Activated CD4-positive, alpha-beta T cell treated with anti-CD3 and anti-CD28 coated beads, Interleukin-2, amount 50 U/mL, for 4 hours (primary cell): ENCODE measurements at regions not wholly inside any gene's neighbourhood (a gene's known extent, or its start where the extent isn't known, plus 50 kb on each side); places are given as distances from the start of the nearest gene placed in this dataset.
"Not testable (repeated sequence)": the region's sequence is repeated elsewhere in the genome, so short reads cannot be mapped to it uniquely, and the experiment has no call there.

Experiments
- DNase-seq, 2 experiments: peaks; one replicate each; pipeline ENCODE4 v3.0.0-alpha.2; 2020

- not testable (repeated sequence) for DNase-seq
Measured at GRCh38 chr4:49154308-49155103, 168.4 kb downstream of the CWH43 start.

DNA sequence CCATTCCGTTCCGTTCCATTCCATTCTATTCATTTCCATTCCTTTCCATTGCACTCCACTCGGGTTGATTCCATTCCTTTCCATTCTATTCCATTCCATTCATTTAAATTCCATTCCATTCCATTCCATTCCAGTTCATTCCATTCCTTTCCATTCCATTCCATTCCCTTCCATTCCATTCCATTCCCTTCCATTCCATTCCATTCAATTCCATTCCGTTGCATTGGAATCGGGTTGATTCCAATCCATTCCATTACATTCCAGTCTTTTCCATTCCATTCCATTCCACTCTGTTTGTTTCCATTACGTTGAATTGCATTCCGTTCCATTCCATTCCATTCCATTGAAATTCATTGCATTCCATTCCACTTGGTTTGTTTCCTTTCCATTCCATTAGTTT is 169.2 kb downstream of the CWH43 start:
- not testable (repeated sequence) for DNase-seq

DNA sequence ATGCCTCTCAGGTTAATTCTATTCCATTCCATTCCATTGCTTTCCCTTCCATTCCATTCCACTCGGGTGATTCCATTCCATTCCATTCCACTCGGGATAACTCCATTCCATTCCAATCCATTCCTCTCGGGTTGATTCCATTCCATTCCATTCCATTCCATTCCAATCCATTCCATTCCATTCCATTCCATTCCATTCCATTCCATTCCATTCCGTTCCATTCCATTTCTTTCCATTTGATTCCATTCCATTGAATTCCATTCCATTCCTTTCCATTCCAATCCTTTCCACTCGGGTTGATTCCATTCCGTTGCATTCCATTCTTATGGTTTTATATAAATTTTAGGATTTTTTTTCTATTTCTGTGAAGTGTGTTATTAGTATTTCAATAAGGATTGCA is 170.2 kb downstream of the CWH43 start:
- DNase-seq: not testable (repeated sequence)

DNA sequence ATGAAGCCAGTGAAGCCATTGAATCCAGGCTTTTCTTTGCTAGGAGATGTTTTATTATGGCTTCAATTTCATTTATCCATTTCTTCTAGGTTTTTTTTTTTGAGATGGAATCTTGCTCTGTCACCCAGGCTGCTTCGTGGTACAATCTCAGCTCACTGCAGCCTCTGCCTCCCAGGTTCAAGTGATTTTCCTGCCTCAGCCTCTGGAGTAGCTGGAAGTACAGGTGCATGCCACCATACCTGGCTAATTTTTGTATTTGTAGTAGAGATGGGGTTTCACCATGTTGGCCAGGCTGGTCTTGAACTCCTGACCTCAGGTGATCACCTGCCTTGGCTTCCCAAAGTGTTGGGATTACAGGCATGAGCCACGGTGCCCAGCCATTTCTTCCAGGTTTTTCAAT is 171.6 kb downstream of the CWH43 start:
- not testable (repeated sequence) for DNase-seq

GRCh38 chr4:49161111-49161541 is 175.1 kb downstream of the CWH43 start:
- not testable (repeated sequence) for DNase-seq

DNA sequence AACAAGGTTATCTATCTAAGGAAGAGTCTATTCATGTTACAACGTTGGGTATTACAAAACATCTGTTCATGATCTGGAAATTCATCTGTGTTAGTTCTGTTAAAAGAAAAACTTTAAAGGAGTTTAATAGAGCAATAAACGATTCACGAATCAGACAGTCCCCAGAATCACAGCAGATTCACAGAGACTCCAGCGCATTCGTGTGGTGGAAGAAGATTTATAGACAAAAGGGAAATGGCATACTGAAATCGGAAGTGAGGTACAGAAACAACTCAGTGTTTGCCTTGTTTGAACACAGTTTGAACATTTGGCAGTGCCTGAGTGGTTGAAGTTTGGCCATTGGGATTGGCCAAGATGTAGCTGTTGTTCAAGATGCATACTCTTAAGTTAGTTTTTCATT is 178.8 kb downstream of the CWH43 start:
- not testable (repeated sequence) for DNase-seq

- DNase-seq: not testable (repeated sequence)
Measured at GRCh38 chr4:49177847-49178246, 191.8 kb downstream of the CWH43 start.

DNA sequence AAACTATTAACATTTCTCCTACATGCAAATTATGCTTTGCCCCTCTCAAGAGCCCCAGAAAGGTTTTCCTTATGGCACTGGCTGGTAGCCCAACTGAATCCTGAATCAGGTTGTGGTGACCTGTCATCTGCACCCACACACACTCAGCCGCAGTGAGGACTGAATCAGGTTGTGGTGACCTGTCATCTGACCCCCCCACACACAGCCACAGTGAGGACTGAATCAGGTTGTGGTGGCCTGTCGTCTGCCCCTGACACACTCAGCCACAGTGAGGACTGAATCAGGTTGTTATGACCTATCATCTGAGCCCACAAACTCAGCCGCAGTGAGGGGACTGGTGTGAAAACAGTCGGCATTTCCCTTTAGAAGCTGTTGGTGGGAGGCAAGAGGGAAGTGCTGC is 195.0 kb downstream of the CWH43 start:
- DNase-seq: not testable (repeated sequence)

GRCh38 chr4:49211396-49212194 is 225.5 kb downstream of the CWH43 start:
- not testable (repeated sequence) for DNase-seq

DNA sequence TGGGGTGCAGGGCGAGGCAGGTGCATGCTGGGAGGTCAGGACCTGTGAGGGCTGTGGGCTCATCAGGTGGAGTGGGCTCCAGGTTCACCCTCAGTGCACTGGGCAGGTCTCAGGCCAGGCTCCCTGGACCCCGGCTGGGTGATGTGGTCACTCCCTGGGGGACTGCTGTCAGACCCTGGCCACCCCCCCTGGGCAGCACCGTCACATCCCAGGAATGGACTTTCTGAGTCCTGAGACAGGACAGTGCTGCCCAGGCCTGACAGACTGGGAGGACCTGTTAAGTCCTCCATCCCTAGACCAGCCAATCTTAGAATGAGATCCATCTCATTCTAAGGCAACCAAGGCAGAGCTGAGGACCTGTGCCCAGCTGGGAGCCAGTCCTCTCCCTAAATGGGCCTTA is 227.2 kb downstream of the CWH43 start:
- not testable (repeated sequence) for DNase-seq

GRCh38 chr4:49213750-49214149 is 227.7 kb downstream of the CWH43 start:
- DNase-seq: not testable (repeated sequence)

GRCh38 chr4:49214453-49215081 is 228.5 kb downstream of the CWH43 start:
- DNase-seq: not testable (repeated sequence)

DNA sequence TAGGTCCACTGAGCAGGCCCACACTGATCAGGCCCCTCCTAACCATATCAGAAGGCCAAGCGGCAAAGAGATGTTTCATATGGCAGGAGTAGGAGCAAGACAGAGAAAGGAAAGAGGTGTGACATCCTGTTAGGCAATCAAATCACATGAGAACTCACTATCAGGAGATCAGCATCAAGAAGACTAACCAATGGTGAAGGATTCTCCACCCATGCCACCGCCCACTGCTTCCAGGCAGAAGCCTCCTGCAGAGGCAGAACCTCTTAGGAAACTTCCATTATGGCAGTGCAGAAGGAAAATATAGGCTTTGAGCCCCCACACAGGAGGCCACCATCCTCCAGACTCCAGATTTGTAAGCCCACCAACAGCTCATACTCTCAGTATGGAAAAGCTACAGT is 229.0 kb downstream of the CWH43 start:
- not testable (repeated sequence) for DNase-seq

- DNase-seq: not testable (repeated sequence)
Measured at GRCh38 chr4:49216606-49217005, 230.5 kb downstream of the CWH43 start.

- no peak for DNase-seq
Measured at GRCh38 chr4:49217492-49217891, 231.4 kb downstream of the CWH43 start.

DNA sequence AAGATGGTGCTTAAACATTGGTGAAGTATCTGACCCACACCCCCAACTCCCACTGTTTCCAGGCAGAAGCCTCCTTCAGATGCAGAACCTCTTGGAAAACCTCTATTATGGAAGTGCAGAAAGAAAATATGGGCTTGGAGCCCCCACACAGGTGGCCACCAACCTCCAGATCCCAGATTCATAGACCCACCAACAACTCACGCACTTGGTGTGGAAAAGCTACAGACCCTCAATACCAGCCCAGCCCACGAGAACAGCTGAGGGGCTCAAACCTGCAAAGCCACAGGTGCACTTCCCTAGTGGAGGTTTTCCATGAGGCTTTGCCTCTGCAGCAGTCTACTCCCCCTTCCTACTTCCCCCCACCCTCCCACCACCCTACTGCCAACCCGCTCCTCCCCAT is 232.0 kb downstream of the CWH43 start:
- not testable (repeated sequence) for DNase-seq

- DNase-seq: not testable (repeated sequence)
Measured at GRCh38 chr4:49218931-49219330, 232.9 kb downstream of the CWH43 start.

DNA sequence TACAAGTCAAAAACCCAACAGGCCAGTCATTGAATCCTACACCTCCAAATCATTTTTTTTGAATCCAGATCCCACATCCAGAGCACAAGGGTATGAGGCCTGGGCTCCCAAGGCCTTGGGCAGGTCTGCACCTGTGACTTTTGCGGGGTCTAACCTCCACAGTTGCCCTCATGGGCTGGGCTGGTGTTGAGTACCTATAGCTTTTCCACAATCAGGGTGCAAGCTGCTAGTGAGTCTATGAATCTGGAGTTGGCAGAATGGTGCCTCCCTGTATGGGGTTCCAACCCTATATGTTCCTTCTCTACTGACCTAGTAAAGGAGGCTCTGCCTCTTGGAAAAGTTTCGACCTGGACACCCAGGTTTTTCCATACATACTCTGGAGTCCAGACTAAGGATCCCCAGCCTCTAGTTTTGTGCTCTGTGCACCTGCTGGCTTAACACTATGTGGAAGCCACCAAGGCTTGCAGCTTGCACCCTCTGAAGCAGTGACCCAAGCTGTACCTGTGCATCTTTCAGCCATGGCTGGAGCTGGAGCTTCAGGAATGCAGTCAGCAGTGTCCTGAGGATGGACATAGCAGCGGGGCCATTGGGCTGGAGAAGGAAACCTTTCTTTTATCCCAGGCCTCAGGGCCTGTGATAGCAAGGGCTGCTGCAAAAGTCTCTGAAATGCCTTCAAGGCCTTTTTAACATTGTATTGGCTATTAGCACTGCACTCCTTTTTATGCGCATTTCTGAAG is 233.6 kb downstream of the CWH43 start:
- not testable (repeated sequence) for DNase-seq

- no peak for DNase-seq
Measured at GRCh38 chr4:49221209-49221608, 235.1 kb downstream of the CWH43 start.

- DNase-seq: not testable (repeated sequence)
Measured at GRCh38 chr4:49222810-49223209, 236.7 kb downstream of the CWH43 start.

- not testable (repeated sequence) for DNase-seq
Measured at GRCh38 chr4:49226216-49226866, 240.3 kb downstream of the CWH43 start.

GRCh38 chr4:49227941-49228340 is 241.9 kb downstream of the CWH43 start:
- not testable (repeated sequence) for DNase-seq
